ENCODE measurements at regions not wholly inside any gene's neighbourhood (a gene's known extent, or its start where the extent isn't known, plus 50 kb on each side); places are given as distances from the start of the nearest gene placed in this dataset.

- TF ChIP-seq BCL6 (CRISPR knock-in tag; IDR thresholded peaks at IDR 0.05) (no peak), KDM5B (IDR thresholded peaks at IDR 0.05; ENCODE audit: insufficient replicate concordance, low read depth, low read length) (no peak), NR0B1 (IDR thresholded peaks at IDR 0.05; ENCODE audit: partially characterized antibody) (no peak), NRF1 (conservative IDR thresholded peaks at IDR 0.05 in 1 of 2, IDR thresholded peaks at IDR 0.05 in 1 of 2) (no peak), GATA2 (CRISPR knock-in tag; IDR thresholded peaks at IDR 0.05) (no peak), GATAD2A (IDR thresholded peaks at IDR 0.05) (no peak), RUNX1 (IDR thresholded peaks at IDR 0.05; ENCODE audit: low read depth) (no peak), TFAM (CRISPR knock-in tag; conservative IDR thresholded peaks at IDR 0.05) (no peak), THRB (CRISPR knock-in tag; conservative IDR thresholded peaks at IDR 0.05) (no peak), BRD9 (IDR thresholded peaks at IDR 0.05; ENCODE audit: low read depth, partially characterized antibody) (no peak), IRF1 (CRISPR knock-in tag; IDR thresholded peaks at IDR 0.05; ENCODE audit: borderline replicate concordance) (no peak)
- DNase-seq (ENCODE audit: extremely low read depth in 1 of 4, low spot score in 3 of 4), result no peak
- intact Hi-C loops (cut with micrococcal nuclease) (no loop called here), in situ Hi-C loops (cut with MboI) (no loop called here)
- Histone ChIP-seq H2AFZ (ENCODE audit: low read depth, low read length) (no peak overlapping the region), H3K27ac (ENCODE audit: extremely low read depth, low read depth, low read length) (no peak overlapping the region), H4K20me1 (replicated peaks; ENCODE audit: control insufficient read depth, insufficient read depth, low read length) (no peaks in the 10 kb centered on the region), H3K4me1 (replicated peaks in 1 of 2; ENCODE audit: control insufficient read depth in 2 of 2, insufficient read depth in 2 of 2, low read length in 2 of 2) (no peaks in the 10 kb centered on the region), H3K9me3 (replicated peaks; ENCODE audit: control insufficient read depth, insufficient read depth, low read depth, low read length) (no peaks in the 10 kb centered on the region), H3K4me2 (ENCODE audit: insufficient read depth, low read length) (no peak overlapping the region), H3K9me1 (ENCODE audit: control insufficient read depth, insufficient read depth, low read length) (no peaks in the 10 kb centered on the region), H3K4me3 (no peak overlapping the region), H3K79me2 (ENCODE audit: control insufficient read depth, insufficient read depth, low read length) (no peaks in the 10 kb centered on the region), H3K36me3 (ENCODE audit: control insufficient read depth, insufficient read depth, low read length) (no peaks in the 10 kb centered on the region), H3K9ac (ENCODE audit: insufficient read depth in 1 of 2, low read depth in 2 of 2, low read length in 2 of 2) (no peak overlapping the region), H3K27me3 (ENCODE audit: control insufficient read depth in 2 of 2, insufficient read depth in 2 of 2, low read length in 2 of 2) (no peaks in the 10 kb centered on the region)
- no peak for ATAC-seq
- ChIA-PET CTCF (ENCODE audit: low intra/inter-chr PET ratio) (no interaction called here), POLR2A (no interaction called here)
- FAIRE-seq, result no peak
- no TSS peak for BruUV-seq (replicated peaks)
These were observed 62.6 kb upstream of the ST6GAL2 start for GRCh38 chr2:106948540-106948939.

All from K562 (cell line).